Spleen (tissue), 7 donors: ENCODE measurements at regions not wholly inside any gene's neighbourhood (a gene's known extent, or its start where the extent isn't known, plus 50 kb on each side); places are given as distances from the start of the nearest gene placed in this dataset.

Experiments used
- CTCF ChIP-seq, 11 experiments: fragments of 200-600 bp in 7 of 11; fragments of 450-650 bp in 4 of 11; sonication (generic) in 4 of 11; IDR thresholded peaks in 8 of 11; conservative IDR thresholded peaks in 3 of 11; 1 replicate in 7 of 11; 2 replicates in 4 of 11; pipeline versions ENCODE4 v1.4.0 to v1.8.0; 2016 to 2021; ENCODE audit warnings: antibody characterized with exemption in 11 of 11, inconsistent platforms in 4 of 11, mild to moderate bottlenecking in 1 of 11
- POLR2A ChIP-seq, 3 donors: fragments of 450-650 bp; IDR thresholded peaks; one replicate each; pipeline ENCODE4 v1.5.1; 2017; ENCODE audit warnings: antibody characterized with exemption in 3 of 3, mild to moderate bottlenecking in 1 of 3
- POLR2AphosphoS5 ChIP-seq, 3 donors: sonication (generic); formaldehyde crosslinking; IDR thresholded peaks; one replicate each; pipeline ENCODE4 v1.5.1; 2017; ENCODE audit warnings: antibody characterized with exemption in 3 of 3
- donor health status: DM: no; HTN: no; CAD: no; lungs with moderate emphysema.
- donor health status: DM: no; HTN: no; CAD: no.
- donor health status: DM: no; HTN: no; CAD: no.

GRCh38 chr9:110007477-110008270 is 200.3 kb downstream of the C9orf152 start:
- TF ChIP-seq POLR2AphosphoS5 (IDR thresholded peaks at IDR 0.05) (no peak), CTCF (IDR thresholded peaks at IDR 0.05 in 8 of 11, conservative IDR thresholded peaks at IDR 0.05 in 3 of 11) (no peak), POLR2A (IDR thresholded peaks at IDR 0.05) (no peak)
